ENCODE measurements at regions not wholly inside any gene's neighbourhood (a gene's known extent, or its start where the extent isn't known, plus 50 kb on each side); places are given as distances from the start of the nearest gene placed in this dataset.

- no peak overlapping the region for H3K4me3 ChIP-seq
These were observed 335.8 kb downstream of the PABPC4L start for GRCh38 chr4:133865612-133866327.

GRCh38 chr4:133863153-133863552 lies 338.4 kb downstream of the PABPC4L start:
- ATAC-seq (no peak), DNase-seq (no peak)
- Histone ChIP-seq H3K27ac (no peak overlapping the region), H3K36me3 (no peaks in the 10 kb centered on the region), H3K27me3 (no peaks in the 10 kb centered on the region), H3K4me1 (no peaks in the 10 kb centered on the region), H3K4me3 (no peak overlapping the region), H3K9me3 (no peaks in the 10 kb centered on the region)
- no peak for TF ChIP-seq CTCF (IDR thresholded peaks at IDR 0.05 in 4 of 5, conservative IDR thresholded peaks at IDR 0.05 in 1 of 5)
- TF ChIP-seq POLR2A (IDR thresholded peaks at IDR 0.05), result no peak
- intact Hi-C loops (cut with DNase I; ENCODE audit: low total_unique reads), result no loop called here
- in situ Hi-C loops (cut with MboI; ENCODE audit: low sequenced_read_pairs in 4 of 4), result no loop called here

More at GRCh38 chr4:133865612-133866327, 335.8 kb downstream of the PABPC4L start:
- H3K9me3 ChIP-seq, result no peaks in the 10 kb centered on the region
- H3K4me1 ChIP-seq, result no peaks in the 10 kb centered on the region
- TF ChIP-seq CTCF (IDR thresholded peaks at IDR 0.05 in 4 of 5, conservative IDR thresholded peaks at IDR 0.05 in 1 of 5) (no peak), POLR2A (IDR thresholded peaks at IDR 0.05) (no peak)
- in situ Hi-C loops (cut with MboI; ENCODE audit: low sequenced_read_pairs in 4 of 4) (no loop called here), intact Hi-C loops (cut with DNase I; ENCODE audit: low total_unique reads) (no loop called here)
- H3K27me3 ChIP-seq, result no peaks in the 10 kb centered on the region
- no peaks in the 10 kb centered on the region for H3K36me3 ChIP-seq
- DNase-seq, result no peak
- no peak overlapping the region for H3K27ac ChIP-seq
- ATAC-seq, result no peak

GRCh38 chr4:133856731-133857355 lies 344.7 kb downstream of the PABPC4L start:
- intact Hi-C loops (cut with DNase I; ENCODE audit: low total_unique reads), result no loop called here
- DNase-seq (no peak), ATAC-seq (no peak)

GRCh38 chr4:133855001-133855400 lies 346.6 kb downstream of the PABPC4L start:
- TF ChIP-seq CTCF (IDR thresholded peaks at IDR 0.05 in 4 of 5, conservative IDR thresholded peaks at IDR 0.05 in 1 of 5) (no peak), POLR2A (IDR thresholded peaks at IDR 0.05) (no peak)
- Histone ChIP-seq H3K9me3 (no peaks in the 10 kb centered on the region), H3K27me3 (no peaks in the 10 kb centered on the region), H3K36me3 (no peaks in the 10 kb centered on the region), H3K27ac (no peak overlapping the region), H3K4me3 (no peak overlapping the region), H3K4me1 (no peaks in the 10 kb centered on the region)
- DNase-seq (no peak), ATAC-seq (no peak)
- in situ Hi-C loops (cut with MboI; ENCODE audit: low sequenced_read_pairs in 4 of 4) (no loop called here), intact Hi-C loops (cut with DNase I; ENCODE audit: low total_unique reads) (no loop called here)

More at GRCh38 chr4:133856731-133857355, 344.7 kb downstream of the PABPC4L start:
- no peaks in the 10 kb centered on the region for H3K36me3 ChIP-seq
- no peaks in the 10 kb centered on the region for H3K9me3 ChIP-seq
- H3K27ac ChIP-seq, result no peak overlapping the region
- TF ChIP-seq CTCF (IDR thresholded peaks at IDR 0.05 in 4 of 5, conservative IDR thresholded peaks at IDR 0.05 in 1 of 5) (no peak), POLR2A (IDR thresholded peaks at IDR 0.05) (no peak)
- no peaks in the 10 kb centered on the region for H3K27me3 ChIP-seq
- in situ Hi-C loops (cut with MboI; ENCODE audit: low sequenced_read_pairs in 4 of 4), result no loop called here
- no peaks in the 10 kb centered on the region for H3K4me1 ChIP-seq
- no peak overlapping the region for H3K4me3 ChIP-seq
